Muscle of arm (tissue), 1 donor: ENCODE measurements at regions not wholly inside any gene's neighbourhood (a gene's known extent, or its start where the extent isn't known, plus 50 kb on each side); places are given as distances from the start of the nearest gene placed in this dataset.
"Not testable (repeated sequence)": the region's sequence is repeated elsewhere in the genome, so short reads cannot be mapped to it uniquely, and the experiment has no call there.

ENCODE experiments used
- DNase-seq: peaks from one replicate; pipeline ENCODE4 v3.0.0-alpha.2; 2013

GRCh38 chr5:128799945-128800344 is 165.3 kb upstream of the SLC27A6 start:
- DNase-seq = no peak

GRCh38 chr5:128800377-128800776 is 164.9 kb upstream of the SLC27A6 start:
- no peak for DNase-seq

- DNase-seq = no peak
Measured at GRCh38 chr5:128813317-128814070, 151.8 kb upstream of the SLC27A6 start.

- DNase-seq = no peak
Measured at GRCh38 chr5:128815201-128815600, 150.1 kb upstream of the SLC27A6 start.

GRCh38 chr5:128825826-128826225 is 139.5 kb upstream of the SLC27A6 start:
- no peak for DNase-seq

GRCh38 chr5:128826275-128826674 is 139.0 kb upstream of the SLC27A6 start:
- DNase-seq = no peak

GRCh38 chr5:128836571-128836970 is 128.7 kb upstream of the SLC27A6 start:
- DNase-seq = no peak

- no peak for DNase-seq
Measured at GRCh38 chr5:128838623-128839022, 126.7 kb upstream of the SLC27A6 start.

GRCh38 chr5:128842241-128842640 is 123.0 kb upstream of the SLC27A6 start:
- DNase-seq = no peak

GRCh38 chr5:128844354-128844923 is 120.8 kb upstream of the SLC27A6 start:
- peak; percentile 47 for DNase-seq

- no peak for DNase-seq
Measured at GRCh38 chr5:128850049-128850448, 115.2 kb upstream of the SLC27A6 start.

- no peak for DNase-seq
Measured at GRCh38 chr5:128854931-128855330, 110.4 kb upstream of the SLC27A6 start.

GRCh38 chr5:128857076-128857677 is 108.1 kb upstream of the SLC27A6 start:
- DNase-seq = no peak

GRCh38 chr5:128858995-128859394 is 106.3 kb upstream of the SLC27A6 start:
- no peak for DNase-seq

GRCh38 chr5:128861155-128861554 is 104.1 kb upstream of the SLC27A6 start:
- not testable (repeated sequence) for DNase-seq

GRCh38 chr5:128869970-128870369 is 95.3 kb upstream of the SLC27A6 start:
- no peak for DNase-seq

- peak; percentile 26 for DNase-seq
Measured at GRCh38 chr5:128870373-128870772, 94.9 kb upstream of the SLC27A6 start.

GRCh38 chr5:128870923-128871322 is 94.4 kb upstream of the SLC27A6 start:
- DNase-seq = no peak

GRCh38 chr5:128876569-128877382 is 88.5 kb upstream of the SLC27A6 start:
- DNase-seq = no peak

GRCh38 chr5:128877476-128877875 is 87.8 kb upstream of the SLC27A6 start:
- DNase-seq = no peak

- no peak for DNase-seq
Measured at GRCh38 chr5:128881502-128882018, 83.7 kb upstream of the SLC27A6 start.

- DNase-seq = no peak
Measured at GRCh38 chr5:128885649-128886255, 79.5 kb upstream of the SLC27A6 start.
